IMR-90 (cell line): ENCODE measurements at regions not wholly inside any gene's neighbourhood (a gene's known extent, or its start where the extent isn't known, plus 50 kb on each side); places are given as distances from the start of the nearest gene placed in this dataset.
"Not testable (repeated sequence)": the region's sequence is repeated elsewhere in the genome, so short reads cannot be mapped to it uniquely, and the experiment has no call there.

ENCODE experiments used
- ATAC-seq: fragments of 200-7000 bp; cut with Tn5 transposase; 2 replicates; pipeline ENCODE4 v1.9.1; 2020; ENCODE audit warnings: low read depth, mild to moderate bottlenecking, moderate library complexity
- BruUV-seq: library from RNA; stranded (reverse); fragments of 400-500 nt; replicated peaks from 2 replicates; lab custom pipeline; 2021; lab: Mats Ljungman, UMichigan
- CTCF ChIA-PET: fragments of 300-600 bp; formaldehyde crosslinking; extraction: SDS; loops from one replicate; lab custom pipeline; 2021; ENCODE audit warnings: antibody characterized with exemption; lab: Yijun Ruan, JAX
- POLR2A ChIA-PET: fragments of 300-600 bp; sonication (Branson Sonifier 250); formaldehyde crosslinking; loops from one replicate; lab custom pipeline; 2022; ENCODE audit warnings: antibody characterized with exemption; ENCODE audit not compliant: unreplicated experiment; lab: Charles Lee
- DNase-seq: peaks from one replicate; pipeline ENCODE4 v3.0.0; 2013
- H2AFZ ChIP-seq: replicated peaks from 2 replicates; pipeline ENCODE3; 2013; ENCODE audit warnings: low read length, mild to moderate bottlenecking; ENCODE audit not compliant: poor library complexity
- H2AK5ac ChIP-seq: 2 replicates; pipeline ENCODE4 v1.6.1; 2013; ENCODE audit warnings: low read depth, low read length, inconsistent platforms
- H2AK9ac ChIP-seq: replicated peaks from 2 replicates; pipeline ENCODE3; 2013; ENCODE audit warnings: mild to moderate bottlenecking, low read depth, low read length, moderate library complexity; ENCODE audit not compliant: poor library complexity
- H2BK120ac ChIP-seq: 2 replicates; pipeline ENCODE4 v1.6.1; 2013; ENCODE audit warnings: low read depth, low read length, inconsistent platforms
- H2BK15ac ChIP-seq: 3 replicates; pipeline ENCODE4 v1.6.1; 2013; ENCODE audit warnings: low read depth, low read length, inconsistent platforms
- H2BK20ac ChIP-seq: 2 replicates; pipeline ENCODE4 v1.6.1; 2013; ENCODE audit warnings: low read depth, mild to moderate bottlenecking, inconsistent platforms, low read length, moderate library complexity
- H2BK5ac ChIP-seq: 2 replicates; pipeline ENCODE4 v1.6.1; 2013; ENCODE audit warnings: mild to moderate bottlenecking, low read depth, low read length, inconsistent platforms; ENCODE audit not compliant: poor library complexity, severe bottlenecking
- H3K14ac ChIP-seq: replicated peaks from 2 replicates; pipeline ENCODE4 v1.6.1; 2013; ENCODE audit warnings: low read depth, low read length, inconsistent platforms
- H3K18ac ChIP-seq: 2 replicates; pipeline ENCODE4 v1.6.1; 2013; ENCODE audit warnings: low read depth, low read length, control low read depth
- H3K23ac ChIP-seq: 2 replicates; pipeline ENCODE4 v1.6.1; 2013; ENCODE audit warnings: low read depth, low read length, inconsistent platforms
- H3K27ac ChIP-seq: 2 replicates; pipeline ENCODE4 v1.5.1; 2013; ENCODE audit warnings: mild to moderate bottlenecking, control low read depth, low read length; ENCODE audit not compliant: insufficient read depth
- H3K27me3 ChIP-seq: 2 replicates; pipeline ENCODE4 v1.6.1; 2013; ENCODE audit warnings: low read length; ENCODE audit not compliant: control insufficient read depth, insufficient read depth
- H3K36me3 ChIP-seq: 2 replicates; pipeline ENCODE4 v1.6.1; 2013; ENCODE audit warnings: low read length, mixed read lengths; ENCODE audit not compliant: control insufficient read depth, insufficient read depth
- H3K4ac ChIP-seq: 2 replicates; pipeline ENCODE4 v1.6.1; 2013; ENCODE audit warnings: low read depth, low read length, inconsistent platforms
- H3K4me1 ChIP-seq: 2 replicates; pipeline ENCODE4 v1.6.1; 2013; ENCODE audit warnings: low read length, mixed read lengths; ENCODE audit not compliant: control insufficient read depth, insufficient read depth
- H3K4me2 ChIP-seq: 2 replicates; pipeline ENCODE4 v1.6.1; 2013; ENCODE audit warnings: low read depth, mild to moderate bottlenecking, control low read depth, low read length, moderate library complexity
- H3K4me3 ChIP-seq: 2 replicates; pipeline ENCODE4 v1.5.1; 2013; ENCODE audit warnings: low read depth, mild to moderate bottlenecking, control low read depth, low read length, moderate library complexity; ENCODE audit not compliant: insufficient read depth
- H3K56ac ChIP-seq: 2 replicates; pipeline ENCODE4 v1.6.1; 2013; ENCODE audit warnings: low read length, inconsistent platforms; ENCODE audit not compliant: insufficient read depth; ENCODE audit errors: extremely low read depth
- H3K79me1 ChIP-seq, 2 experiments: 2 replicates each; pipeline ENCODE4 v1.6.1; 2013; ENCODE audit warnings: low read length in 2 of 2, inconsistent platforms in 1 of 2, low read depth in 1 of 2
- H3K9ac ChIP-seq: 2 replicates; pipeline ENCODE4 v1.6.1; 2013; ENCODE audit warnings: low read depth, low read length, control low read depth
- H3K9me1 ChIP-seq: 2 replicates; pipeline ENCODE4 v1.6.1; 2013; ENCODE audit warnings: low read length, inconsistent platforms; ENCODE audit not compliant: insufficient read depth
- H3K9me3 ChIP-seq: 2 replicates; pipeline ENCODE4 v1.6.1; 2013; ENCODE audit warnings: low read length; ENCODE audit not compliant: control insufficient read depth, insufficient read depth
- H4K20me1 ChIP-seq: 2 replicates; pipeline ENCODE4 v1.6.1; 2013; ENCODE audit warnings: low read length, inconsistent platforms; ENCODE audit not compliant: insufficient read depth
- H4K5ac ChIP-seq: 2 replicates; pipeline ENCODE4 v1.6.1; 2013; ENCODE audit warnings: mild to moderate bottlenecking, low read depth, low read length, control low read depth
- H4K8ac ChIP-seq, 2 experiments: 2 replicates each; pipeline ENCODE4 v1.6.1; 2013; ENCODE audit warnings: low read depth in 2 of 2, low read length in 2 of 2, control low read depth in 1 of 2, inconsistent platforms in 1 of 2
- H4K91ac ChIP-seq: 2 replicates; pipeline ENCODE4 v1.6.1; 2013; ENCODE audit warnings: low read depth, low read length, inconsistent platforms; ENCODE audit not compliant: insufficient read depth
- NFE2L2 ChIP-seq: fragments of 150-350 bp; IDR thresholded peaks from 2 replicates; pipeline ENCODE4 v1.6.1; 2016; ENCODE audit warnings: low read depth, mild to moderate bottlenecking, low read length
- SMC3 ChIP-seq: fragments of 150-350 bp; IDR thresholded peaks from 2 replicates; pipeline ENCODE4 v1.6.1; 2016; ENCODE audit warnings: low read depth, mild to moderate bottlenecking, antibody characterized with exemption, low read length, moderate library complexity
- WGBS, 2 experiments: methylation state at CpG; one replicate each; pipeline versions ENCODE4 v1.1.5 to v1.1.7; 2013; ENCODE audit warnings: missing lambda C conversion rate in 2 of 2; ENCODE audit not compliant: insufficient read length in 1 of 2; ENCODE audit errors: extremely low coverage in 2 of 2; 5-methylcytosine and 5-hydroxymethylcytosine counted together
- dilution Hi-C: fragments of 300-500 bp; cut with HindIII; formaldehyde crosslinking; loops from one replicate; pipeline ENCODE4 v1.14.3; 2018; ENCODE audit warnings: low sequenced_read_pairs; ENCODE audit not compliant: unreplicated experiment
- in situ Hi-C: fragments of 300-500 bp; cut with MboI; formaldehyde crosslinking; loops from 3 replicates; pipeline ENCODE4 v1.14.3; 2019; ENCODE audit warnings: low sequenced_read_pairs, inconsistent platforms, mixed read lengths
- intact Hi-C: fragments of 100-400 bp; cut with micrococcal nuclease; formaldehyde crosslinking; loops from 2 replicates; pipeline ENCODE4 v1.10.0; 2022

- no CpG with 5 or more reads among the region's 2 CpGs for WGBS, 2 experiments
- CTCF ChIA-PET: no interaction called here
- no peak for TF ChIP-seq NFE2L2
- TF ChIP-seq SMC3: no peak
Measured at GRCh38 chr6:12628327-12628726, 88.2 kb upstream of the PHACTR1 start.

GRCh38 chr6:12633746-12634145, 82.8 kb upstream of the PHACTR1 start:
- H4K8ac ChIP-seq, H3K4ac ChIP-seq, H2BK20ac ChIP-seq, H2BK120ac ChIP-seq, ATAC-seq, H3K18ac ChIP-seq, H3K27me3 ChIP-seq, H3K9me1 ChIP-seq, H3K4me3 ChIP-seq, H2AK9ac ChIP-seq, H2AFZ ChIP-seq, H4K20me1 ChIP-seq, H3K14ac ChIP-seq, CTCF ChIA-PET, H3K56ac ChIP-seq, H3K79me1 ChIP-seq, BruUV-seq, H4K5ac ChIP-seq, H3K36me3 ChIP-seq, POLR2A ChIA-PET, H3K23ac ChIP-seq, H4K91ac ChIP-seq, dilution Hi-C loops, H3K4me1 ChIP-seq, H3K27ac ChIP-seq, H2AK5ac ChIP-seq, H3K9ac ChIP-seq, H3K9me3 ChIP-seq, H3K4me2 ChIP-seq, DNase-seq, H2BK15ac ChIP-seq, H2BK5ac ChIP-seq: not testable (repeated sequence)
- no CpG with 5 or more reads among the region's 1 CpG for WGBS, 2 experiments
- intact Hi-C loops (loop anchor here (10.0 kb wide), 1 partner anchor 701 kb away; no protein-coding TSS in a partner anchor), in situ Hi-C loops (loop anchor here (25.0 kb wide), 1 partner anchor 254 kb away; no protein-coding TSS in a partner anchor)

More at GRCh38 chr6:12628327-12628726, 88.2 kb upstream of the PHACTR1 start:
- Histone ChIP-seq H2BK15ac (no peak overlapping the region), H2AK5ac (no peak overlapping the region), H3K9ac (no peak overlapping the region), H2AFZ (no peak overlapping the region), H3K79me1 (no peaks in the 10 kb centered on the region), H3K9me3 (no peaks in the 10 kb centered on the region), H4K5ac (no peak overlapping the region), H4K91ac (no peak overlapping the region), H3K23ac (no peak overlapping the region), H2BK120ac (no peak overlapping the region), H4K8ac (no peak overlapping the region), H3K4ac (no peak overlapping the region), H3K9me1 (no peaks in the 10 kb centered on the region), H3K27me3 (peaks cover 2% of the 10 kb centered on the region; the same call in 1 of the 2 replicates), H2AK9ac (no peak overlapping the region), H3K14ac (no peak overlapping the region), H3K18ac (no peak overlapping the region), H3K27ac (no peak overlapping the region), H2BK5ac (no peak overlapping the region), H3K4me2 (no peak overlapping the region), H3K36me3 (no peaks in the 10 kb centered on the region), H2BK20ac (no peak overlapping the region), H3K56ac (no peak overlapping the region), H4K20me1 (no peaks in the 10 kb centered on the region), H3K4me1 (no peaks in the 10 kb centered on the region), H3K4me3 (no peak overlapping the region)
- POLR2A ChIA-PET: no interaction called here
- intact Hi-C loops (no loop called here), in situ Hi-C loops (loop anchor here (25.0 kb wide), 1 partner anchor 259 kb away; no protein-coding TSS in a partner anchor), dilution Hi-C loops (no loop called here)
- BruUV-seq: no TSS peak
- ATAC-seq: no peak
- DNase-seq: no peak
